ENCODE measurements at regions not wholly inside any gene's neighbourhood (a gene's known extent, or its start where the extent isn't known, plus 50 kb on each side); places are given as distances from the start of the nearest gene placed in this dataset.

- TF ChIP-seq CTCF (IDR thresholded peaks at IDR 0.05) (no peak), POLR2A (IDR thresholded peaks at IDR 0.05) (no peak)
Measured at GRCh38 chr6:95364016-95364604, 213.2 kb upstream of the MANEA start.

All from ovary (tissue), 3 donors.